Activated CD4-positive, alpha-beta T cell treated with anti-CD3 and anti-CD28 coated beads, Interleukin-2, amount 50 U/mL, for 16 hours (primary cell): ENCODE measurements at regions not wholly inside any gene's neighbourhood (a gene's known extent, or its start where the extent isn't known, plus 50 kb on each side); places are given as distances from the start of the nearest gene placed in this dataset.

Experiments used
- DNase-seq: peaks from one replicate; pipeline ENCODE4 v3.0.0-alpha.2; 2020

DNA sequence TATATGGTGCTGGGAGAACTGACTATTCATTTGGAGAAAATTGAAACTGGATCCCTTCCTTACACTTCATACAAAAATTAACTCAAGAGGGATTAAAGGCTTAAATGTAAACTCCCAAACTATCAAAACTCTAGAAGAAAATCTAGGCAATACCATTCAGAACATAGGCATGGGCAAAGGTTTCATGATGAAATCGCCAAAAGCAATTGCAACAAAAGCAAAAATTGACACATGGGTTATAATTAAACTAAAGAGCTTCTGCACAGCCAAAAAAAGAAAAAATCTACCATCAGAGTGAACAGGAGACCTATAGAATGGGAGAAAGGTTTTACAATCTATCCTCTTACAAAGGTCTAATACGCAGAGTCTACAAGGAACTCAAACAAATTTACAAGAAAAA is 851.3 kb upstream of the MAN1A1 start:
- no peak for DNase-seq

DNA sequence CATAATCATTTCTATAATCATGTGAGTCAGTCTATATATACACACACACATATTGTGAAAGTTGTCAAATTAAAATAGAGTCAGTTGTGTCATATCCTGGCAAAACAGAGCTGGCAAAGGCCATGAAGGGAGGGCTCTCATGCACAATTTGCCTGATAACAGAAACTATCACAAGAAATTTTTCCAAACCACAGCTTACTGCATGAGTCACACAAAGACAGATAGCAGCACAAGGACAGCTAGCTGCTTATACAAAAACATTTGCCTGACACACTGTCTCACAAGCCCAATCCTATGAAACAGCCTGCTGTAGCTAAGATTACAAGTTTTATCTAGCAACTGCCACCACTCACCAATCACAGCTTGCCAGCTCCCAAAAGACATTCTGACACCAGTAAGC is 848.5 kb upstream of the MAN1A1 start:
- DNase-seq, result no peak

DNA sequence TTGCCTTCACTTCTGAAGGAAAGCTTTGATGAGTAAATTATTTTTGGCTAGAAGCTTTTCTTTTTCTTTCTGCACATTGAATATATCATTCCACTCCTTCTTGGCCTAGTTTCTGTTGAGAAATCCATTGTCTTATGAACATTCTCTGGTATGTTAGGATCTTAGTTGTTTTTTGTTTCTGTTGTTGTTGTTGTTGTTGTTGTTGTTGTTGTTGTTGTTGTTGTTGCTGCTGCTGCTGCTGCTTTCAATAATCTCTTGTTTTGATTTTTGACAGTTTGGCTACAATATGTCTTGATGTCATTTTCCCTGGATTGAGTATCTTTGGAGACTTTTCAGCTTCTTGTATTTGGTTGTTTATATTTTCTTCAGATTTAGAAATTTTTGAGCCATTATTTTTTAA is 836.5 kb upstream of the MAN1A1 start:
- no peak for DNase-seq

GRCh38 chr6:120173250-120173649 is 823.7 kb upstream of the MAN1A1 start:
- DNase-seq, result no peak

- DNase-seq, result no peak
Observed at GRCh38 chr6:120164531-120164930, 815.0 kb upstream of the MAN1A1 start.

DNA sequence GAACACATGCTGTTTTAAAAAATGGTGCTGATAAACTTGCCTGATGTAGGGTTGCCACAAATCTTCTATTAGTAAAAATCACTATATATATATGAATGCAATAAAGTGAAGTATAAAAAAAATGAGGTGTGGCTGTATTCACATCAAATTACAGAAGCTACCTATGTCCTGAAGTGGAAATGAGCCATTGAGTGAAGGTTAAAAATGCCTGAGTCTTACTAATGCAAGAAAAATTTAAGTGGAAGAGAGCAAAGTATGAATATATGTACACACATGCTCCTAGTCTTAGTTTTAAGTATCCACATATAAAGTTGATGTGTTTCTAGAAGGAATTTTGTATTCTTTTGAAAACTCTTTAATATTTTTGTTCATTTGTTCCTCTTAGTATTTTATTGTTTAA is 808.3 kb upstream of the MAN1A1 start:
- no peak for DNase-seq

GRCh38 chr6:120147071-120147871 is 797.7 kb upstream of the MAN1A1 start:
- no peak for DNase-seq

DNA sequence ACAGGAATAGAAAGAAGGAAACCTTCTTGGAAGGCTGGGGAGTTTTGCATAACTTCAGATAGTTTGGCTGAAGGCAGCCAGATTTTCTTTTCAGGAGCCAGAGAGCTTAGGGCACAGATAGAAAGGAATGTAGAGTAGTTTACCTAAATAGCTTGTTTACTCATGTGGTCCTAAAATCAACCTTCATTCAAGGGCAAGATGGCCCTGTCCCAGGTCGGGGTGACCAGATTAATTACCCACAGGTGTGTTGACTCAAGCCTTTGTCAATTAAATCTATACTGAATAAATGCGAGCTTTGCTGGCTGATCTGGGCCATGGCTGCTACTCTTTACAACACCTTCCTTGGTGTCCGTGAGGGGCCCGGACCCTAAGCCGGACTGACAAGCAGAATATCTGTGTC is 792.0 kb upstream of the MAN1A1 start:
- no peak for DNase-seq

DNA sequence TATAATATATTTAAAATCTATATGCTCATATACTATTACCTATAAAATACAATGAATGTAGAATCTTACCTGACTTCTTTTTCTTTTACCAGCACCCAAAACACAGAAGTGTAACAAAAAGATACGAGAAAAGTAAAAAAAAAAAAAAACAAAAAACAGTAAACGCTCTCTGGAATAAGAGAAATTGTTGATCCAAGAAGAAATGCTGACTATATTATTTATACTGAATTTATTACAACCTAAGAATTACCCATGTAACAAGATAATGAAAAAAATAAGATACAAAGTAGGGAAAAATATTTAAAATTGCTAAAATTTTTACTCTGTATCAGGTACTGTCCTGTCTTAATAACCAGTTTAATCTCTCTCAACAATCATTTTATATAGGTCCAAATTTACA is 787.9 kb upstream of the MAN1A1 start:
- DNase-seq, result no peak

DNA sequence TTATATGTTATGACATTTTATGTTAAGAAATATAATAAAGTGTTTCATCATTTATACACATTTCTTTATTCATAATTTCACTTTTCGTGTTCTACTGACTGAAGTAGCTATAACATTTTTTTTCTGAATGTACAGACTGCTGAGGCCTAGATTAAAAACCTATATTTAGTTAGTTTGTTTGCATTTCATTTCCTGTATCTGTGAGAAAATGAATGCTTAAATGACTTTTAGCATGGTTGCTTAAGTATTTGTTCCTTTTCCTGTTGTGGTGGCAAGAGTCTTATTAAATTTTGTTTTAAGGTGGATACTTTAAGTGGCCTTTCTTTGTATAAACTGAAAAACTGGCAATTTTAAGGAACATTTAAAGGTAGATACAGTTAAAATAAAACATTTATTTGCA is 779.7 kb upstream of the MAN1A1 start:
- DNase-seq, result no peak

DNA sequence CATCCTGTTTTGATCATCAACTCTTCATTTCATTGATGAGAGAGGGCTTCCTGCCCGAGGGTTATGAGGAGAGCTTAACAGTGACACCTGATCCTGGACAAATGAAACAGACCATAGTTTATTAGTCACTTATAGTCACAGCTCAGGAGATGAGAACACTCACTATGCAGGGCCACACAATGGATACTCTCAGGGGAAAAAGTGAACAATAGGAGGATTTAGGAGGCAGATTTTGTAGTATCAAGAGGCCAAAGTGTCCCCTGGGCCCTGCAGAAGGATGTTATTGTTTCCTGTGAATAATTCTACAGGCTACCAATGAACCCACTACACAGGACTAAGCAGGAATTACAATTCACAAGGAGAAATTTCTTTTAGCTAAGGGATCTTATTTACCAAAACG is 772.8 kb upstream of the MAN1A1 start:
- DNase-seq, result no peak

- DNase-seq, result no peak
Observed at GRCh38 chr6:120116343-120116742, 766.8 kb upstream of the MAN1A1 start.

DNA sequence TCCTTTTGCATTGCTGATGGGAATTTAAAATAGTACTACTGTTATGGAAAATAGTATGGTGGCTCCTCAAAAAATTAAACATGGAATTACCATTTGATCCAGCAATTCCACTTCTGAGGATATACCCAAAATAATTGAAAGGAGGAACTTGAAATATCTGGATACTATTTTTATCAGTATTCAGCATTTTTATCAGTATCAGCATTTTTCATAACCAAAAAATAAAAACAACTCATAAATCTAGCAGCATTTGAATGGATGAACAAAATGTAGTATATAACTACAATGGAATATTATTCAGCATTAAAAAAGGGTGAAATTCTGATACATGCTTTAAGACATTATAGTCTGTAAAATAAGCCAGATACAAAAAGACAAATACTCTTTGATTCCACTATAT is 763.4 kb upstream of the MAN1A1 start:
- DNase-seq, result no peak

DNA sequence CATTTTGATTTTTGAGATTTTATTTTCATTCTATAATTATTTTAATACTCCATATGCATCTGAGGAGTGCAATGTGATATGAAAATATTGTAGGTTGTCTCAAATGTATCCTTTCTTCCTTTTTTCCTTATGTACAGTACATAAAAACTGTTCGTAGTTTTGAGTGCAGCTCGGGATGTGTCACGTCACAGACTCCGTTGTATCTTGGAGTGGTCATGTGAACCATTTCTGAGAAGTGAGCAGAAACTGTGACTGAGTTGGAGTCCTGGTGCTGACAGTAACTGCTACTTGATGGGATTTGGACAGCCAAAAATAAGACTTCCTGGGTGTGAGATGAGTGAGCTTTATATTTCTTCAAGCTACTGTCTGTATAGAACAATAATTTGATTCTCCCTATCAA is 761.4 kb upstream of the MAN1A1 start:
- no peak for DNase-seq

DNA sequence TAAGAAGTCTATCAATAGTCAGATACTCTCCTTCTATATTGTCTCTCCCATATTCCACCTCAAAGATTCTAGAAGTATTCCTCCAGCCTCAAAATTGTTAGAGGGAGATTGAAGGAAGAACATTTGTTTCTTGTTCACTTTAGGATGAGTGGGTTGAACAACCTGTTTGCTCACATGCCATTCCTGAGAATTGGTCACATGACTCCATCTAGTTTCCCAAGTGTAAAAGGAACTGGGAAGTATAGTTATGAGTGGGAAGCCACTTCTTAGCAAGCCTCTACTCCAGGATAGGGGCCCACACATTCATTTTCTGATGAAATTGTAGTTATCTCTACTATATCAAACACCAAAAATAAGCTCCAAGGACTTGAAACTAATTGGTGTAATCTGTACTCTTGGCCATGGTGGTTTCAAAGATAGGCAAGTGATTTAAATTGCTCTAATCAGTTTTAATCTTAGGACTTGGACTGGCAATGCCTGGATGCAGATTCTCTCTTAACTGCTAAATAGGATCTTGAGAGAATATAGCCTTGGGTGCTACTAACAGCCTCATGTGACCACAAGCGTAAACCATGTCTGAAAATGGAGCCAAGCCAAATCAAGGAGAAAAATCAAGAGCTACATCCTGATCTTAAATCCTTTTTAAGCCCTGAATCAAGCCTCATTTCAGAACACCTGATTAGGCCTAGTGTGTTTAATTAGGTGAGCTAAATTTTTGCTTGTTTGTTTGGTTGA is 758.7 kb upstream of the MAN1A1 start:
- no peak for DNase-seq

- no peak for DNase-seq
Observed at GRCh38 chr6:120103618-120104017, 754.1 kb upstream of the MAN1A1 start.

- DNase-seq, result no peak
Observed at GRCh38 chr6:120096696-120097260, 747.2 kb upstream of the MAN1A1 start.

DNA sequence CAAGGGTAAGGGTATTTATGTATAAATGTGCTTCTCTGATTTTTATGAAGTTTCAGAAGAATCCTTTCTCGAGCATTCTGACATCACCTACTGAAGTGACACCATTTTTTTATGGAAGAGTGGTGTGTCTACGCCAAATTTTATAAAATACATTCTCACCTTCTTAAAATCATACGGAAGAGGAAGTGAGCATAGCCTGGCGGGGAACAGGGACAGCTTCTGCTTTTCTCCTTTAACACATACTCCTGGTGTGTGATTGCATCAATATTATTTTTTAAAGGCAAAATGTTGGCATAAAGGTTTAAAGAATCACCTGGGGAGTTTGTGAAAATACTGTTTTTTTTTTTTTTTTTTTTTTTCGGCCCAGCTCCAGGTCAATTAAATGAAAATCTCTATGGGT is 733.6 kb upstream of the MAN1A1 start:
- no peak for DNase-seq

DNA sequence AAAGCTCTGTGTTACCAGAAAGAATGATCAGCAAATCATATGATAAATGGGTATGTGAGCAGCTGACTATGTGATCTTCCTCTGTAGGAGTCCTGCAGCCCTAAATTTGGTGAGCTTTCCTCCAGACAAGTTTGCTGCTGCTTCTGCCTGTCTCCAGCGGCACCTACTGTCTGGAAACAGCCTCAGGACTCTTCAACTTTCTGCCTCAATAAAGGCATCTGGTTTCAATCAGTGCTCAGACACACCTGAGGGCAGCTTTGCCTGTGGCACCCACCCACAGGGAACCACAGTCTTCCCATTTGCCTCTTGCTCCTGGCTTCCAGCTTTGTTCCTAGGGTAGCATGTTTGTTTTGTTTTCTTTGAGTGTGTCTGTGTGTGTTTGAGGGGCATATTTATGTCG is 727.9 kb upstream of the MAN1A1 start:
- DNase-seq, result no peak

- no peak for DNase-seq
Observed at GRCh38 chr6:120058410-120058809, 708.8 kb upstream of the MAN1A1 start.

DNA sequence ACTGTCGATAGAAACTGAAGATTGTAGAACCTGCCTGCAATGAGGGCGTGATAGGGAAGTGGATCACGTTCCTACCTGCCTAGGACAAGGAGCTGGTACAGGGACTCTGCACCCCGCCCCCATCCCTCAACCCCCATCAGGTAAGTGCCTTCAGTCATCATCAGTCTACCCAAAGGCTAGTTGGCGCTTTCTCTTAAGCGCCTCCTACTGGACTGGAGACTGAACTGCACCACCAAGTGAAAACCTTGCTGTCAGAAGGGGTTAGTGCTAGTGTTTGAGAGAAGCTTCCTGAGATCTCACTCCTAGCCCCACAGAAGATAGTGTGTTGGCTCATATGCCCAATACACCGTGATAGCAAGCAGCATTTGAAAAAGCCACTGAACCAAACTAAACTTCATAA is 706.5 kb upstream of the MAN1A1 start:
- peak; percentile 15 for DNase-seq

DNA sequence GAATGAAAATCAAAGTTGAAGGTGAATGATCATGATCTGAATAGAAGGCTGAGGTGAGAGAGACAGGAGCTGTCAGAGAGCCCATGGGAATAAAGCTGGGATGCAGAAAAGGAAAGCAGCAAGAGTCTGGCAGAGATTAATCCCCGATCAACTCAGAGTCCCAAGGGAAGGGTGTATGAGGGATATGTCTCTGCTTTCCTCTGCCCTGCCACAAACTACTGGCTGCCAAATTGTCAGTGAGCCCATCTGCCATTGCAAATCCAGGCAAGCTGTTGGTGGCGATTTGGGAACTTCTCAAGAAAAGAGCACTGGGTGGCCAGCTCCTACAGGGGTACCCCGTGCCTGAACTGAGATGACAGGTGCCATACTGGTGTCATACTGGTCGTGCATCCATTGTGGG is 705.5 kb upstream of the MAN1A1 start:
- DNase-seq, result no peak

- DNase-seq, result no peak
Observed at GRCh38 chr6:120039664-120040063, 690.1 kb upstream of the MAN1A1 start.

DNA sequence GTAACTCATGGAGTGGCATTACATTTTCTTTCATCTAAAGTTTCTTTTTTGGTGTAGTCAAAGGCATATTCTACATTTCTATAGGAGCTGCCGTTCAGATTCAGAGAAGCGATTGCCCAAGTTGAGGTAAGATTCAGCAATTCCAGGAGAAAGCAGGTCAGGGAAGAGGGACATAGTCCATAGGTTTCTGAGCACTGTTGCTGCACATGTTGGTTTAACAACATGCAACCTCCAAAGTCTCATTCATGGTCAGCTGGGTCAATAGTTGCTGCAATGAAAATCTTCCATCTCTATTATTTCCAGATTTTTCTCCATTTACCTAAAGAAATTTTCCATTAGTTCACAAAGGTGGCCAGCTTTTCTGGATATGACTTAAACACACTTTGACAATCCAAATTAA is 682.3 kb upstream of the MAN1A1 start:
- DNase-seq, result no peak
